ENCODE measurements at regions not wholly inside any gene's neighbourhood (a gene's known extent, or its start where the extent isn't known, plus 50 kb on each side); places are given as distances from the start of the nearest gene placed in this dataset.

- no peak for TF ChIP-seq EZH2phosphoT487 (IDR thresholded peaks at IDR 0.05; ENCODE audit: borderline replicate concordance, low read length)
- TF ChIP-seq, protein P1, sequence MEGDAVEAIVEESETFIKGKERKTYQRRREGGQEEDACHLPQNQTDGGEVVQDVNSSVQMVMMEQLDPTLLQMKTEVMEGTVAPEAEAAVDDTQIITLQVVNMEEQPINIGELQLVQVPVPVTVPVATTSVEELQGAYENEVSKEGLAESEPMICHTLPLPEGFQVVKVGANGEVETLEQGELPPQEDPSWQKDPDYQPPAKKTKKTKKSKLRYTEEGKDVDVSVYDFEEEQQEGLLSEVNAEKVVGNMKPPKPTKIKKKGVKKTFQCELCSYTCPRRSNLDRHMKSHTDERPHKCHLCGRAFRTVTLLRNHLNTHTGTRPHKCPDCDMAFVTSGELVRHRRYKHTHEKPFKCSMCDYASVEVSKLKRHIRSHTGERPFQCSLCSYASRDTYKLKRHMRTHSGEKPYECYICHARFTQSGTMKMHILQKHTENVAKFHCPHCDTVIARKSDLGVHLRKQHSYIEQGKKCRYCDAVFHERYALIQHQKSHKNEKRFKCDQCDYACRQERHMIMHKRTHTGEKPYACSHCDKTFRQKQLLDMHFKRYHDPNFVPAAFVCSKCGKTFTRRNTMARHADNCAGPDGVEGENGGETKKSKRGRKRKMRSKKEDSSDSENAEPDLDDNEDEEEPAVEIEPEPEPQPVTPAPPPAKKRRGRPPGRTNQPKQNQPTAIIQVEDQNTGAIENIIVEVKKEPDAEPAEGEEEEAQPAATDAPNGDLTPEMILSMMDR (IDR thresholded peaks at IDR 0.05; ENCODE audit: low read depth, low read length, poor library complexity, severe bottlenecking): no peak
- Histone ChIP-seq H3K4me1 (ENCODE audit: control insufficient read depth, low read length) (peaks cover 17% of the 10 kb centered on the region), H3K9me2 (replicated peaks; ENCODE audit: control insufficient read depth, low read length) (no peaks in the 10 kb centered on the region), H3K27ac (ENCODE audit: low read depth, low read length) (no peak overlapping the region), H3K79me2 (ENCODE audit: control insufficient read depth, low read length) (no peaks in the 10 kb centered on the region), H3K4me3 (ENCODE audit: low read length) (no peak overlapping the region), H3F3A (ENCODE audit: control insufficient read depth, insufficient read depth) (no peaks in the 10 kb centered on the region), H3K4me2 (ENCODE audit: low read length) (no peak overlapping the region), H4K20me1 (ENCODE audit: control insufficient read depth, insufficient read depth, low read depth, low read length) (no peaks in the 10 kb centered on the region), H3K36me3 (ENCODE audit: control insufficient read depth, low read length) (0 out of 2 replicates have a peak, but pooled peaks cover 3% of the 10 kb centered on the region), H3K9me3 (ENCODE audit: control insufficient read depth, insufficient read depth, low read length) (peaks cover 7% of the 10 kb centered on the region), H3K27me3 (ENCODE audit: control insufficient read depth, low read length) (no peaks in the 10 kb centered on the region)
These were observed 182.7 kb upstream of the NR4A3 start for GRCh38 chr9:99638971-99639370.

- Histone ChIP-seq H3K27ac (ENCODE audit: low read depth, low read length) (no peak overlapping the region), H3K9me3 (ENCODE audit: control insufficient read depth, insufficient read depth, low read length) (no peaks in the 10 kb centered on the region), H3K4me1 (ENCODE audit: control insufficient read depth, low read length) (peaks cover 7% of the 10 kb centered on the region), H3K4me2 (ENCODE audit: low read length) (no peak overlapping the region), H3K36me3 (ENCODE audit: control insufficient read depth, low read length) (no peaks in the 10 kb centered on the region), H4K20me1 (ENCODE audit: control insufficient read depth, insufficient read depth, low read depth, low read length) (no peaks in the 10 kb centered on the region), H3K27me3 (ENCODE audit: control insufficient read depth, low read length) (no peaks in the 10 kb centered on the region), H3K79me2 (ENCODE audit: control insufficient read depth, low read length) (no peaks in the 10 kb centered on the region), H3F3A (ENCODE audit: control insufficient read depth, insufficient read depth) (no peaks in the 10 kb centered on the region), H3K4me3 (ENCODE audit: low read length) (no peak overlapping the region), H3K9me2 (replicated peaks; ENCODE audit: control insufficient read depth, low read length) (no peaks in the 10 kb centered on the region)
- no peak for TF ChIP-seq EZH2phosphoT487 (IDR thresholded peaks at IDR 0.05; ENCODE audit: borderline replicate concordance, low read length)
- TF ChIP-seq, protein P1 (IDR thresholded peaks at IDR 0.05; ENCODE audit: low read depth, low read length, poor library complexity, severe bottlenecking): no peak
These were observed 174.1 kb upstream of the NR4A3 start for GRCh38 chr9:99647604-99648003.

DNA sequence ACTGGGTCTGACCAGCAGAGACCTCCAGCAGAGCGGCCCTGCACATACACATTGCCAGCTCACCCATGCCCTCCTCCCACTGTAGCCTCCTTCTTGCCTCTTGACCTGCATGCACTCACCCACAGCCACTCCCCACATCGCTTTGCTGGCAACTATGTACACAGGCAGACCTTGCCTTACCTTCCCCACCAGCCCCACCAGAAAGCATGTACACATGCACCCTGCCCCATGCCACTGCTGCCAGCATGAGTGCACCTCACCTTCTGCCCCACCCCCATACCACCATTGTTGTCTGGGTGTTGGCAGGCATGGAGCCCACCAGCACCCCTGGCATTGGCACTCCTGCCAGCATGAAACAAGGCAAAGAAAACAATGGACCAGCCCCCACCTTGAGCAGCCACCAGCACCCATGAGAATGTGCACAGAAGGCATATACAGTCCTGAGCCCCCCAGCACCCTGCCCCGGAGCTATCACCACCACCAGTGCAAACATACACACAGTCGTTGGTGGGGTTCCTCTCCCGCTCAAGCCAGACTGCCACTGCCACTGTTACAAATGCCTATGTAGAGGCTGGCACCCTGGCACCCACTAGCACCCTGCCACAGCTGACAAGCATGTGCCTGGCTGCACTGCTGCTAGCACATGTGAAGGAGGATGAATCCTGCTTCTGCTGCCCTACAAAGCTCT, 171.4 kb upstream of the NR4A3 start:
- H4K20me1 ChIP-seq (ENCODE audit: control insufficient read depth, insufficient read depth, low read depth, low read length): no peaks in the 10 kb centered on the region
- TF ChIP-seq EZH2phosphoT487 (IDR thresholded peaks at IDR 0.05; ENCODE audit: borderline replicate concordance, low read length): no peak
- TF ChIP-seq, protein P1 (IDR thresholded peaks at IDR 0.05; ENCODE audit: low read depth, low read length, poor library complexity, severe bottlenecking): no peak
- H3K27me3 ChIP-seq (ENCODE audit: control insufficient read depth, low read length): no peaks in the 10 kb centered on the region
- no peaks in the 10 kb centered on the region for H3K4me1 ChIP-seq (ENCODE audit: control insufficient read depth, low read length)
- no peaks in the 10 kb centered on the region for H3F3A ChIP-seq (ENCODE audit: control insufficient read depth, insufficient read depth)
- no peaks in the 10 kb centered on the region for H3K9me3 ChIP-seq (ENCODE audit: control insufficient read depth, insufficient read depth, low read length)
- H3K36me3 ChIP-seq (ENCODE audit: control insufficient read depth, low read length): no peaks in the 10 kb centered on the region
- H3K79me2 ChIP-seq (ENCODE audit: control insufficient read depth, low read length): no peaks in the 10 kb centered on the region
- H3K4me3 ChIP-seq (ENCODE audit: low read length): no peak overlapping the region
- H3K27ac ChIP-seq (ENCODE audit: low read depth, low read length): no peak overlapping the region
- no peaks in the 10 kb centered on the region for H3K9me2 ChIP-seq (replicated peaks; ENCODE audit: control insufficient read depth, low read length)
- no peak overlapping the region for H3K4me2 ChIP-seq (ENCODE audit: low read length)

All from DOHH2 (cell line).